Esophagus muscularis mucosa (tissue), 4 donors: ENCODE measurements at regions not wholly inside any gene's neighbourhood (a gene's known extent, or its start where the extent isn't known, plus 50 kb on each side); places are given as distances from the start of the nearest gene placed in this dataset.

Experiments
- CTCF ChIP-seq, 3 experiments: fragments of 200-600 bp in 2 of 3; fragments of 450-650 bp in 1 of 3; sonication (generic) in 2 of 3; IDR thresholded peaks; one replicate each; pipeline ENCODE4 v1.5.1; 2017 to 2019; ENCODE audit warnings: antibody characterized with exemption in 3 of 3, mild to moderate bottlenecking in 2 of 3, moderate library complexity in 1 of 3
- EP300 ChIP-seq: sonication (generic); formaldehyde crosslinking; IDR thresholded peaks from one replicate; pipeline ENCODE4 v1.6.1; 2017; ENCODE audit warnings: antibody characterized with exemption
- POLR2A ChIP-seq: fragments of 450-650 bp; IDR thresholded peaks from one replicate; pipeline ENCODE4 v1.6.1; 2017; ENCODE audit warnings: antibody characterized with exemption, moderate library complexity, mild to moderate bottlenecking, low read depth
- POLR2AphosphoS5 ChIP-seq, 2 donors: sonication (generic); formaldehyde crosslinking; IDR thresholded peaks; one replicate each; pipeline ENCODE4 v1.6.1; 2017; ENCODE audit warnings: antibody characterized with exemption in 2 of 2

GRCh38 chr13:85434927-85435326 lies 364.3 kb downstream of the SLITRK6 start:
- TF ChIP-seq CTCF (IDR thresholded peaks at IDR 0.05) (no peak), EP300 (no peak), POLR2A (no peak), POLR2AphosphoS5 (IDR thresholded peaks at IDR 0.05) (no peak)
